HepG2 (cell line): ENCODE measurements at regions not wholly inside any gene's neighbourhood (a gene's known extent, or its start where the extent isn't known, plus 50 kb on each side); places are given as distances from the start of the nearest gene placed in this dataset.

Experiments used
- ATAC-seq: fragments of 200-7000 bp; cut with Tn5 transposase; 3 replicates; pipeline ENCODE4 v1.9.1; 2020; ENCODE audit warnings: mild to moderate bottlenecking, moderate library complexity
- BruUV-seq: library from RNA; stranded (reverse); fragments of 400-500 nt; replicated peaks from 2 replicates; lab custom pipeline; 2021; lab: Mats Ljungman, UMichigan
- CTCF ChIA-PET: fragments of 300-600 bp; formaldehyde crosslinking; extraction: SDS; loops from one replicate; lab custom pipeline; 2021; ENCODE audit warnings: low total read pairs, inconsistent platforms, low intra/inter-chr PET ratio; lab: Yijun Ruan, JAX
- POLR2A ChIA-PET: fragments of 350-600 bp; sonication (Branson Sonifier 250); formaldehyde crosslinking; loops from one replicate; lab custom pipeline; 2020; ENCODE audit warnings: antibody characterized with exemption, inconsistent platforms; lab: Yijun Ruan, JAX
- DNase-seq: peaks from one replicate; pipeline ENCODE4 v3.0.0-alpha.2; 2015; ENCODE audit warnings: low spot score
- FAIRE-seq: peaks from 3 replicates; lab custom pipeline; 2011; peaks lifted over from hg19 to GRCh38; lab: Jason Lieb, UNC
- H2AFZ ChIP-seq: one replicate; pipeline ENCODE4 v1.6.1; 2011; ENCODE audit warnings: low read length, inconsistent platforms
- H3K27ac ChIP-seq: fragments of 300-600 bp; 3 replicates; pipeline ENCODE4 v1.8.0; 2011; ENCODE audit warnings: mixed run types, mild to moderate bottlenecking, mixed read lengths, low read length, inconsistent platforms; ENCODE audit not compliant: insufficient read depth; ENCODE audit errors: extremely low read length
- H3K27me3 ChIP-seq, 2 experiments: fragments of 200-600 bp in 1 of 2; 2 replicates in 1 of 2; 3 replicates in 1 of 2; pipeline versions ENCODE4 v1.6.0 to v1.8.0; 2011; ENCODE audit warnings: low read length in 2 of 2, mild to moderate bottlenecking in 2 of 2, moderate library complexity in 2 of 2, inconsistent platforms in 1 of 2; ENCODE audit not compliant: insufficient read depth in 2 of 2, control insufficient read depth in 1 of 2
- H3K36me3 ChIP-seq, 2 experiments: fragments of 200-600 bp in 1 of 2; replicated peaks in 1 of 2; 2 replicates in 1 of 2; 3 replicates in 1 of 2; pipeline versions ENCODE4 v1.5.1 to v1.8.0; 2011; ENCODE audit warnings: low read length in 2 of 2, inconsistent platforms in 1 of 2; ENCODE audit not compliant: insufficient read depth in 2 of 2, control insufficient read depth in 1 of 2
- H3K4me1 ChIP-seq: 2 replicates; pipeline ENCODE4 v1.5.1; 2012; ENCODE audit warnings: low read length, inconsistent platforms; ENCODE audit not compliant: insufficient read depth
- H3K4me2 ChIP-seq: 2 replicates; pipeline ENCODE4 v1.6.0; 2011; ENCODE audit warnings: low read depth, low read length, inconsistent platforms
- H3K4me3 ChIP-seq, 3 experiments: fragments of 200-600 bp in 1 of 3; sonication (generic), shearing (Covaris generic) in 1 of 3; replicated peaks in 1 of 3; 2 replicates each; pipeline ENCODE4 v1.5.1; 2011 to 2016; ENCODE audit warnings: low read length in 3 of 3, inconsistent platforms in 2 of 3, low read depth in 2 of 3, mild to moderate bottlenecking in 2 of 3, control low read depth in 1 of 3, mixed read lengths in 1 of 3; ENCODE audit not compliant: insufficient read depth in 1 of 3
- H3K79me2 ChIP-seq: one replicate; pipeline ENCODE4 v1.6.1; 2011; ENCODE audit warnings: low read length, inconsistent platforms; ENCODE audit not compliant: insufficient read depth
- H3K9ac ChIP-seq: 2 replicates; pipeline ENCODE4 v1.6.0; 2011; ENCODE audit warnings: mild to moderate bottlenecking, low read depth, low read length, inconsistent platforms; ENCODE audit not compliant: insufficient read depth
- H3K9me3 ChIP-seq: 2 replicates; pipeline ENCODE4 v1.5.1; 2012; ENCODE audit warnings: mild to moderate bottlenecking, low read length
- H4K20me1 ChIP-seq: 2 replicates; pipeline ENCODE4 v1.6.0; 2011; ENCODE audit warnings: inconsistent platforms, mild to moderate bottlenecking, low read length, moderate library complexity; ENCODE audit not compliant: insufficient read depth
- NFAT5 ChIP-seq: sonication (generic); formaldehyde crosslinking; IDR thresholded peaks from 2 replicates; pipeline ENCODE4 v1.4.0; 2020; ENCODE audit warnings: missing genetic modification reagents
- NFE2L2 ChIP-seq: fragments of 150-350 bp; IDR thresholded peaks from 2 replicates; pipeline ENCODE4 v1.6.1; 2014; ENCODE audit warnings: low read length
- ZNF510 ChIP-seq: sonication (generic); formaldehyde crosslinking; IDR thresholded peaks from 2 replicates; pipeline ENCODE4 v1.4.0; 2020; ENCODE audit warnings: low read depth, mild to moderate bottlenecking, missing genetic modification reagents
- ZNF513 ChIP-seq: sonication (generic); formaldehyde crosslinking; conservative IDR thresholded peaks from 2 replicates; pipeline ENCODE4 v1.5.0; 2020; ENCODE audit warnings: missing genetic modification reagents
- ZNF879 ChIP-seq: sonication (generic); formaldehyde crosslinking; IDR thresholded peaks from 2 replicates; pipeline ENCODE4 v1.8.1; 2023; ENCODE audit warnings: missing genetic modification reagents
- WGBS: methylation state at CpG from one replicate; pipeline ENCODE4 v1.1.6; 2017; ENCODE audit warnings: low lambda C conversion rate; 5-methylcytosine and 5-hydroxymethylcytosine counted together
- in situ Hi-C: cut with HindIII; loops from 2 replicates; pipeline ENCODE4 v1.10.0; 2017; ENCODE audit warnings: low pct_unique_long_range_greater_than_20kb; ENCODE audit not compliant: extremely low pct_ligation_motif_present
- intact Hi-C: fragments of 100-400 bp; cut with micrococcal nuclease; formaldehyde crosslinking; loops from one replicate; pipeline ENCODE4 v1.10.0; 2022; ENCODE audit not compliant: unreplicated experiment

- H3K4me1 ChIP-seq: no peaks in the 10 kb centered on the region
- WGBS: 2% methylated on average over 2 of the region's 2 CpGs
- no peaks in the 10 kb centered on the region for H3K36me3 ChIP-seq
- no peak overlapping the region for H3K9ac ChIP-seq
- in situ Hi-C loops: no loop called here
- TF ChIP-seq ZNF513: no peak
- no peak for TF ChIP-seq NFE2L2
- TF ChIP-seq NFAT5 (CRISPR knock-in tag): no peak
- TF ChIP-seq ZNF510 (CRISPR knock-in tag): no peak
- no peak for TF ChIP-seq ZNF879 (CRISPR knock-in tag)
- no peaks in the 10 kb centered on the region for H3K79me2 ChIP-seq
- H3K9me3 ChIP-seq: no peaks in the 10 kb centered on the region
- ChIA-PET POLR2A (no interaction called here), CTCF (no interaction called here)
- H3K27ac ChIP-seq: no peak overlapping the region
- ATAC-seq: no peak
- H4K20me1 ChIP-seq: no peaks in the 10 kb centered on the region
- intact Hi-C loops: no loop called here
- peak; percentile 4 for FAIRE-seq
- H3K4me2 ChIP-seq: no peak overlapping the region
- no peak for DNase-seq
- H3K4me3 ChIP-seq: no peak overlapping the region
- H3K27me3 ChIP-seq: no peaks in the 10 kb centered on the region
- no TSS peak for BruUV-seq
- H2AFZ ChIP-seq: no peak overlapping the region
These were observed 395.9 kb downstream of the LRATD1 start for GRCh38 chr2:15028406-15028805.
